H1 (cell line): ENCODE measurements at regions not wholly inside any gene's neighbourhood (a gene's known extent, or its start where the extent isn't known, plus 50 kb on each side); places are given as distances from the start of the nearest gene placed in this dataset.

Experiments used
- CTCF ChIA-PET: fragments of 300-600 bp; sonication (Branson Sonifier 250); formaldehyde crosslinking; loops from one replicate; lab custom pipeline; 2021; ENCODE audit not compliant: partially characterized antibody; lab: Charles Lee
- POLR2A ChIA-PET: fragments of 300-600 bp; sonication (Branson Sonifier 250); formaldehyde crosslinking; loops from one replicate; lab custom pipeline; 2021; ENCODE audit warnings: inconsistent platforms; ENCODE audit not compliant: partially characterized antibody; lab: Charles Lee
- DNase-seq, 2 experiments: peaks; one replicate each; pipeline versions ENCODE4 v3.0.0 to v3.0.0-alpha.2; 2010 to 2022; ENCODE audit warnings: low spot score in 2 of 2, low read depth in 1 of 2, mixed read lengths in 1 of 2
- FAIRE-seq: peaks from 2 replicates; lab custom pipeline; 2011; peaks lifted over from hg19 to GRCh38; lab: Jason Lieb, UNC
- H2AFZ ChIP-seq: 2 replicates; pipeline ENCODE4 v1.8.1; 2012; ENCODE audit warnings: low read length, inconsistent platforms
- H2AK5ac ChIP-seq: 2 replicates; pipeline ENCODE4 v1.6.1; 2013; ENCODE audit warnings: low read depth, low read length
- H2BK120ac ChIP-seq: replicated peaks from 2 replicates; pipeline ENCODE3; 2013; ENCODE audit warnings: low read depth, low read length, inconsistent platforms
- H2BK12ac ChIP-seq: 2 replicates; pipeline ENCODE4 v1.6.1; 2013; ENCODE audit warnings: low read depth, low read length
- H2BK15ac ChIP-seq: 2 replicates; pipeline ENCODE4 v1.6.1; 2013; ENCODE audit warnings: low read length
- H2BK20ac ChIP-seq: 2 replicates; pipeline ENCODE4 v1.6.1; 2013; ENCODE audit warnings: low read length
- H2BK5ac ChIP-seq: 2 replicates; pipeline ENCODE4 v1.6.1; 2013; ENCODE audit warnings: low read depth, low read length
- H3K14ac ChIP-seq: 2 replicates; pipeline ENCODE4 v1.6.1; 2013; ENCODE audit warnings: inconsistent platforms; ENCODE audit not compliant: insufficient read length
- H3K18ac ChIP-seq: 2 replicates; pipeline ENCODE4 v1.6.1; 2013; ENCODE audit warnings: low read length; ENCODE audit errors: extremely low read depth
- H3K23ac ChIP-seq: 2 replicates; pipeline ENCODE4 v1.6.1; 2013; ENCODE audit warnings: inconsistent platforms; ENCODE audit not compliant: insufficient read length
- H3K23me2 ChIP-seq: 2 replicates; pipeline ENCODE4 v1.6.1; 2013; ENCODE audit warnings: low read depth, low read length
- H3K27ac ChIP-seq: 2 replicates; pipeline ENCODE4 v1.6.1; 2011; ENCODE audit warnings: low read depth, low read length, inconsistent platforms
- H3K27me3 ChIP-seq, 4 experiments: replicated peaks in 1 of 4; 1 replicate in 1 of 4; 2 replicates in 3 of 4; pipeline versions ENCODE4 v1.6.1 to v1.8.1; 2011 to 2013; ENCODE audit warnings: low read length in 3 of 4, mild to moderate bottlenecking in 3 of 4, inconsistent platforms in 2 of 4, mixed read lengths in 2 of 4, moderate library complexity in 1 of 4; ENCODE audit not compliant: control insufficient read depth in 3 of 4, insufficient read depth in 3 of 4; ENCODE audit errors: extremely low read depth in 1 of 4
- H3K36me3 ChIP-seq, 4 experiments: 2 replicates each; pipeline versions ENCODE4 v1.6.1 to v1.8.1; 2011 to 2013; ENCODE audit warnings: mild to moderate bottlenecking in 4 of 4, low read length in 3 of 4, moderate library complexity in 2 of 4, control low read depth in 1 of 4, inconsistent platforms in 1 of 4; ENCODE audit not compliant: insufficient read depth in 4 of 4, control insufficient read depth in 2 of 4
- H3K4ac ChIP-seq: replicated peaks from 2 replicates; pipeline ENCODE3; 2013; ENCODE audit warnings: low read length, low read depth, mixed read lengths, inconsistent platforms; ENCODE audit not compliant: insufficient read length
- H3K4me1 ChIP-seq, 4 experiments: replicated peaks in 1 of 4; 1 replicate in 1 of 4; 2 replicates in 3 of 4; pipeline versions ENCODE4 v1.6.1 to v1.8.1; 2011 to 2013; ENCODE audit warnings: low read length in 3 of 4, inconsistent platforms in 2 of 4, mixed read lengths in 1 of 4; ENCODE audit not compliant: insufficient read depth in 4 of 4, control insufficient read depth in 3 of 4
- H3K4me2 ChIP-seq, 2 experiments: 2 replicates each; pipeline versions ENCODE4 v1.6.1 to v1.8.1; 2011 to 2013; ENCODE audit warnings: low read depth in 2 of 2, low read length in 2 of 2, control low read depth in 1 of 2, inconsistent platforms in 1 of 2, mild to moderate bottlenecking in 1 of 2; ENCODE audit not compliant: insufficient read depth in 1 of 2
- H3K4me3 ChIP-seq, 4 experiments: fragments of 200-600, 300-600 bp in 1 of 4; sonication (generic), shearing (Covaris generic), sonication (Bioruptor Twin) in 1 of 4; 2 replicates each; pipeline versions ENCODE4 v1.5.1 to v1.8.1; 2011 to 2016; ENCODE audit warnings: low read length in 4 of 4, low read depth in 3 of 4, control low read depth in 2 of 4, inconsistent platforms in 2 of 4, mild to moderate bottlenecking in 2 of 4, mixed read lengths in 1 of 4, moderate library complexity in 1 of 4; ENCODE audit not compliant: insufficient read depth in 2 of 4; ENCODE audit errors: extremely low read depth in 1 of 4
- H3K56ac ChIP-seq: replicated peaks from 2 replicates; pipeline ENCODE3; 2013; ENCODE audit warnings: low read depth, mild to moderate bottlenecking, mixed read lengths, low read length, inconsistent platforms; ENCODE audit not compliant: insufficient read length
- H3K79me1 ChIP-seq: 2 replicates; pipeline ENCODE4 v1.6.1; 2013; ENCODE audit warnings: low read depth, low read length, control low read depth
- H3K79me2 ChIP-seq, 2 experiments: 2 replicates each; pipeline versions ENCODE4 v1.6.1 to v1.8.1; 2012 to 2013; ENCODE audit warnings: low read length in 2 of 2, mild to moderate bottlenecking in 2 of 2, inconsistent platforms in 1 of 2; ENCODE audit not compliant: insufficient read depth in 2 of 2, control insufficient read depth in 1 of 2
- H3K9ac ChIP-seq, 4 experiments: replicated peaks in 1 of 4; 1 replicate in 1 of 4; 2 replicates in 3 of 4; pipeline versions ENCODE4 v1.6.1 to v1.8.1; 2011 to 2013; ENCODE audit warnings: low read depth in 3 of 4, low read length in 3 of 4, control low read depth in 2 of 4, mild to moderate bottlenecking in 2 of 4, moderate library complexity in 2 of 4, inconsistent platforms in 1 of 4; ENCODE audit errors: extremely low read depth in 1 of 4
- H3K9me3 ChIP-seq, 2 experiments: 2 replicates each; pipeline versions ENCODE4 v1.6.1 to v1.8.1; 2012 to 2013; ENCODE audit warnings: mild to moderate bottlenecking in 2 of 2, moderate library complexity in 2 of 2, control low read depth in 1 of 2, inconsistent platforms in 1 of 2, low read depth in 1 of 2, low read length in 1 of 2, mixed read lengths in 1 of 2; ENCODE audit not compliant: insufficient read depth in 2 of 2
- H4K20me1 ChIP-seq, 2 experiments: replicated peaks in 1 of 2; 2 replicates each; pipeline versions ENCODE3 to v1.8.1; 2011 to 2013; ENCODE audit warnings: inconsistent platforms in 2 of 2, low read length in 2 of 2, mild to moderate bottlenecking in 1 of 2; ENCODE audit not compliant: insufficient read depth in 2 of 2, control insufficient read depth in 1 of 2
- H4K5ac ChIP-seq: 2 replicates; pipeline ENCODE4 v1.6.1; 2013; ENCODE audit warnings: low read length, low read depth, mixed read lengths, inconsistent platforms; ENCODE audit not compliant: insufficient read length
- H4K8ac ChIP-seq: 2 replicates; pipeline ENCODE4 v1.8.0; 2013; ENCODE audit warnings: mild to moderate bottlenecking, moderate library complexity, low read length, inconsistent platforms; ENCODE audit not compliant: insufficient read depth; ENCODE audit errors: extremely low read depth
- H4K91ac ChIP-seq: replicated peaks from 2 replicates; pipeline ENCODE3; 2013; ENCODE audit warnings: low read length, mixed read lengths, inconsistent platforms; ENCODE audit not compliant: insufficient read length
- BRCA1 ChIP-seq: IDR thresholded peaks from 2 replicates; pipeline ENCODE4 v1.6.1; 2012; ENCODE audit warnings: low read depth, low read length, improper control_type of control experiment
- CHD2 ChIP-seq: IDR thresholded peaks from 2 replicates; pipeline ENCODE4 v1.6.1; 2012; ENCODE audit warnings: low read length, improper control_type of control experiment
- RAD21 ChIP-seq, 2 experiments: IDR thresholded peaks in 1 of 2; conservative IDR thresholded peaks in 1 of 2; 2 replicates each; pipeline ENCODE4 v1.6.1; 2011; ENCODE audit warnings: low read depth in 2 of 2, low read length in 2 of 2, improper control_type of control experiment in 1 of 2, inconsistent platforms in 1 of 2, mild to moderate bottlenecking in 1 of 2, moderate library complexity in 1 of 2
- SIX5 ChIP-seq: IDR thresholded peaks from 2 replicates; pipeline ENCODE4 v1.6.1; 2011; ENCODE audit warnings: mild to moderate bottlenecking, low read depth, low read length
- SP1 ChIP-seq: IDR thresholded peaks from 2 replicates; pipeline ENCODE4 v1.6.1; 2011; ENCODE audit warnings: low read depth, low read length
- WGBS, 2 experiments: shearing (Covaris generic) in 1 of 2; methylation state at CpG; one replicate each; pipeline versions ENCODE4 v1.1.6 to v1.1.7; 2013 to 2015; ENCODE audit warnings: low lambda C conversion rate in 2 of 2, mixed read lengths in 2 of 2, inconsistent platforms in 1 of 2, low coverage in 1 of 2, missing lambda C conversion rate in 1 of 2; ENCODE audit not compliant: insufficient replicate concordance in 2 of 2, insufficient coverage in 1 of 2, insufficient read length in 1 of 2; ENCODE audit errors: extremely low coverage in 1 of 2, missing lambda C conversion rate in 1 of 2; 5-methylcytosine and 5-hydroxymethylcytosine counted together

DNA sequence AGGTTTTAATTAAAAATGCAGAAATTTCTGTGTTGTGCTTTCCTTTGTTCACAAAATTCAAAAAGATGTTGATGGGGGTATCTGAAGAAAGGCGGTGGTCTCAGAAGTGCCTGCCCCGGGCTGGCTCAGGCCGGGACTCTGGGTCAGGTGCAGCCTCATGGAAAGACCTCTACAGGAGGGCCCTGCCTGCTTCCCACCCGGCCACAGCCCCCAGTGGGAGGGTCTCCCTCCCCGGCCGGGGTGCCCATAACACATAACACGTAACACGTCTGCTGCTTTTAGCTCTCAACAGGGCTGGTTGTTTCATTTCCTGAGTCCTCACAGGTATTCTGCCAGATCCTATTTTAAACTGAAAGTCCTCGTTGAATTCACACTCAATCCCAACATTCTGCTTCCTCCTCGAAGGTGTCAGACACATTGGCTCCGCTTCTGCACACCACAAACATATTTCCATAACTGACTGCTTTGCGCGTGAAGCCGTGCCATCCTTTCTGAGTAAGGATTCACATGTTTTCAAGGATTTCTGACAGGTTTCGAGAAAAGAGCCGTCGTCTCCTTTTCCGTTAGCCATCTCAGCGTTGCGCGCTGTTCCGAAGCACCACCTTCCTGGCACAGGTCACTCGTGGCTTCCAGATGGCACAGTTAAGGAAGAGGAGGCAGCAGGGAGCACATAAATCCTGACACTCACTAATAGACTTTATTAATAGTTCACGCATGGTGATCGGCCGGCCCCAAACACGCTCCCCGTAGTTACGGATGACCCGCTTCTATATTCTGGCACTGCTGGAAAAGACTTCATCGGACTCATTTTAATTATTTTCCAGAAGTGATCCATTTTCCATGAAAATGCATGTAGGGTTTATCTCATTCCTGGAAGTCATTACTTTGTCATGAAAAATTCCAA, 569.3 kb downstream of the BRD1 start:
- H2BK12ac ChIP-seq = no peak overlapping the region
- no peak overlapping the region for H3K27ac ChIP-seq
- 85% methylated on average over 30 of the region's 31 CpGs; no CpG with 5 or more reads in 1 of the 2 experiments for WGBS, 2 experiments
- H3K27me3 ChIP-seq = no peaks in the 10 kb centered on the region
- no peaks in the 10 kb centered on the region for H3K79me2 ChIP-seq
- H4K5ac ChIP-seq = no peak overlapping the region
- peaks cover 5% of the 10 kb centered on the region in 2 experiments; a peak in 2 of 4 replicates for H3K9me3 ChIP-seq
- no peak overlapping the region for H3K56ac ChIP-seq
- H3K4me2 ChIP-seq = no peak overlapping the region
- no peak overlapping the region for H3K4me3 ChIP-seq
- H3K9ac ChIP-seq = no peak overlapping the region; a peak in 1 of 7 replicates
- no peaks in the 10 kb centered on the region for H3K36me3 ChIP-seq
- FAIRE-seq (no peak), DNase-seq (no peak)
- no peaks in the 10 kb centered on the region for H3K4me1 ChIP-seq
- H3K14ac ChIP-seq = no peak overlapping the region
- no peak overlapping the region for H4K8ac ChIP-seq
- H3K18ac ChIP-seq = no peak overlapping the region
- peaks cover 6% of the 10 kb centered on the region; the same call in 1 of the 2 replicates for H3K23me2 ChIP-seq
- H4K91ac ChIP-seq = no peak overlapping the region
- no peak overlapping the region for H3K4ac ChIP-seq
- H2BK20ac ChIP-seq = no peak overlapping the region
- H4K20me1 ChIP-seq = no peaks in the 10 kb centered on the region
- no peak overlapping the region for H3K23ac ChIP-seq
- no peak overlapping the region for H2BK5ac ChIP-seq
- no peak overlapping the region for H2AK5ac ChIP-seq
- ChIA-PET CTCF (interaction anchor here (0.9 kb wide), 2 partner anchors 10 to 47 kb away, joined by 4 to 5 read pairs; no protein-coding TSS in a partner anchor), POLR2A (interaction anchor here (0.6 kb wide), 1 partner anchor 1117 kb away, joined by 3 read pairs; no protein-coding TSS in a partner anchor)
- no peak overlapping the region for H2BK120ac ChIP-seq
- H2BK15ac ChIP-seq = no peak overlapping the region
- no peak overlapping the region for H2AFZ ChIP-seq
- H3K79me1 ChIP-seq = no peaks in the 10 kb centered on the region
- no peak for TF ChIP-seq BRCA1
- TF ChIP-seq SIX5 = no peak
- no peak for TF ChIP-seq CHD2
- TF ChIP-seq RAD21 (IDR thresholded peaks at IDR 0.05 in 1 of 2, conservative IDR thresholded peaks at IDR 0.05 in 1 of 2; ENCODE audit: low read depth in 2 of 2, low read length in 2 of 2) = no peak
- no peak for TF ChIP-seq SP1
